Astrocyte (in vitro differentiated cells and primary cell): ENCODE measurements at regions not wholly inside any gene's neighbourhood (a gene's known extent, or its start where the extent isn't known, plus 50 kb on each side); places are given as distances from the start of the nearest gene placed in this dataset.

Experiments
- EZH2 ChIP-seq: IDR thresholded peaks from 2 replicates; pipeline ENCODE4 v1.6.1; 2012; ENCODE audit warnings: mild to moderate bottlenecking, low read length, inconsistent platforms; ENCODE audit not compliant: insufficient read depth
- TF ChIP-seq, protein P1 (sequence below): IDR thresholded peaks from 2 replicates; pipeline ENCODE4 v1.5.1; 2011; ENCODE audit warnings: low read depth, mild to moderate bottlenecking, inconsistent platforms, low read length, moderate library complexity; ENCODE audit not compliant: insufficient read depth

DNA sequence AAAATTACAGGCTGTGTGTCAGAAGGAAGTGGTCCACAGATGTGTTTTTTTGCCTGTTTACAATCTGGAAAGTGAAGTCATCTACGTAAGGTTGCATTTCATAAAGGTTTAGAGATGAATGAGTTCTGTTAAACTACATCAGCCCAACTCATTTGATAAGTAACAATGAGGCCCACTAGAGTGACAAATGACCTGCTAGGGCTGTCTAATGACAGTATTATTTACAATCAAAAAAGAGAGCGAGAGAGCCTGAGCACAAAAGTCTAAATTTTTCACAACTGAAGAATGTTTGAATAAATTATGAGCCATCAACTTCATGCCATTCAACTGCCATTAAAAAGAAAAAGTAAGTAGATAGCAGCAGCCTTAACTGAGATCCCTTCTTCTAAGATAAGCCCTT, 135.7 kb upstream of the TBL1XR1 start:
- no peak for TF ChIP-seq EZH2
- TF ChIP-seq, protein P1, sequence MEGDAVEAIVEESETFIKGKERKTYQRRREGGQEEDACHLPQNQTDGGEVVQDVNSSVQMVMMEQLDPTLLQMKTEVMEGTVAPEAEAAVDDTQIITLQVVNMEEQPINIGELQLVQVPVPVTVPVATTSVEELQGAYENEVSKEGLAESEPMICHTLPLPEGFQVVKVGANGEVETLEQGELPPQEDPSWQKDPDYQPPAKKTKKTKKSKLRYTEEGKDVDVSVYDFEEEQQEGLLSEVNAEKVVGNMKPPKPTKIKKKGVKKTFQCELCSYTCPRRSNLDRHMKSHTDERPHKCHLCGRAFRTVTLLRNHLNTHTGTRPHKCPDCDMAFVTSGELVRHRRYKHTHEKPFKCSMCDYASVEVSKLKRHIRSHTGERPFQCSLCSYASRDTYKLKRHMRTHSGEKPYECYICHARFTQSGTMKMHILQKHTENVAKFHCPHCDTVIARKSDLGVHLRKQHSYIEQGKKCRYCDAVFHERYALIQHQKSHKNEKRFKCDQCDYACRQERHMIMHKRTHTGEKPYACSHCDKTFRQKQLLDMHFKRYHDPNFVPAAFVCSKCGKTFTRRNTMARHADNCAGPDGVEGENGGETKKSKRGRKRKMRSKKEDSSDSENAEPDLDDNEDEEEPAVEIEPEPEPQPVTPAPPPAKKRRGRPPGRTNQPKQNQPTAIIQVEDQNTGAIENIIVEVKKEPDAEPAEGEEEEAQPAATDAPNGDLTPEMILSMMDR, result no peak
